ENCODE measurements at regions not wholly inside any gene's neighbourhood (a gene's known extent, or its start where the extent isn't known, plus 50 kb on each side); places are given as distances from the start of the nearest gene placed in this dataset.

- TF ChIP-seq POLR2A (IDR thresholded peaks at IDR 0.05; ENCODE audit: low read depth, low read length) (no peak), TAF1 (IDR thresholded peaks at IDR 0.05; ENCODE audit: borderline replicate concordance, low read depth, low read length) (no peak)
Observed at GRCh38 chr6:121934451-121934850, 465.0 kb upstream of the HSF2 start.
